SU-DHL-6 (cell line): ENCODE measurements at regions not wholly inside any gene's neighbourhood (a gene's known extent, or its start where the extent isn't known, plus 50 kb on each side); places are given as distances from the start of the nearest gene placed in this dataset.
"Not testable (repeated sequence)": the region's sequence is repeated elsewhere in the genome, so short reads cannot be mapped to it uniquely, and the experiment has no call there.

Experiments
- H2AFZ ChIP-seq: fragments of 200-600 bp; sonication (generic); 2 replicates; pipeline ENCODE4 v1.6.1; 2014; ENCODE audit warnings: low read depth, mild to moderate bottlenecking, moderate library complexity, mixed read lengths, antibody characterized with exemption, low read length; ENCODE audit not compliant: severe bottlenecking
- H3F3A ChIP-seq: fragments of 200-600 bp; shearing (Covaris generic); 2 replicates; pipeline ENCODE4 v1.6.0; 2016; ENCODE audit warnings: antibody characterized with exemption, mild to moderate bottlenecking; ENCODE audit not compliant: insufficient read depth
- H3K27ac ChIP-seq: fragments of 200-600 bp; sonication (generic); 2 replicates; pipeline ENCODE4 v1.5.1; 2016; ENCODE audit warnings: low read depth, mild to moderate bottlenecking, low read length, moderate library complexity, mixed read lengths
- H3K27me3 ChIP-seq: fragments of 200-600 bp; sonication (generic), shearing (Covaris generic); 2 replicates; pipeline ENCODE4 v1.6.0; 2014; ENCODE audit warnings: mild to moderate bottlenecking, low read length
- H3K36me3 ChIP-seq: fragments of 200-600 bp; sonication (generic); 2 replicates; pipeline ENCODE4 v1.6.1; 2014; ENCODE audit warnings: mild to moderate bottlenecking, low read length, mixed read lengths
- H3K4me2 ChIP-seq: fragments of 300-600, 200-600 bp; shearing (Covaris generic), sonication (generic); 2 replicates; pipeline ENCODE4 v1.6.0; 2014; ENCODE audit warnings: low read length, low read depth, mild to moderate bottlenecking; ENCODE audit not compliant: poor library complexity, severe bottlenecking
- H3K4me3 ChIP-seq: fragments of 200-600 bp; sonication (generic); 2 replicates; pipeline ENCODE4 v1.5.1; 2014; ENCODE audit warnings: antibody characterized with exemption, low read length, mild to moderate bottlenecking, mixed read lengths; ENCODE audit not compliant: insufficient read depth, poor library complexity, severe bottlenecking
- H3K79me2 ChIP-seq: fragments of 200-600 bp; sonication (generic); 2 replicates; pipeline ENCODE4 v1.6.1; 2014; ENCODE audit warnings: mild to moderate bottlenecking, low read length, moderate library complexity; ENCODE audit not compliant: insufficient read depth
- H3K9ac ChIP-seq: fragments of 200-600 bp; sonication (generic); 2 replicates; pipeline ENCODE4 v1.7.0; 2014; ENCODE audit warnings: mild to moderate bottlenecking, low read length
- H3K9me2 ChIP-seq: fragments of 200-600 bp; sonication (generic); replicated peaks from 2 replicates; pipeline ENCODE4 v1.6.1; 2014; ENCODE audit warnings: low read length; ENCODE audit not compliant: insufficient read depth
- H3K9me3 ChIP-seq: fragments of 200-600 bp; sonication (generic); 2 replicates; pipeline ENCODE4 v1.6.1; 2014; ENCODE audit warnings: low read length, mixed read lengths; ENCODE audit not compliant: insufficient read depth
- H4K20me1 ChIP-seq: fragments of 200-600 bp; sonication (generic); 2 replicates; pipeline ENCODE4 v1.6.1; 2014; ENCODE audit warnings: low read depth, mild to moderate bottlenecking, antibody characterized with exemption, low read length, moderate library complexity, mixed read lengths
- EZH2phosphoT487 ChIP-seq: fragments of 200-600 bp; sonication (generic), shearing (Covaris generic); conservative IDR thresholded peaks from 2 replicates; pipeline ENCODE4 v1.6.1; 2018; ENCODE audit warnings: mild to moderate bottlenecking, antibody characterized with exemption, low read length, moderate library complexity, mixed read lengths
- TF ChIP-seq, protein P1 (sequence below): fragments of 200-600 bp; sonication (generic); IDR thresholded peaks from one replicate; pipeline ENCODE4 v1.5.1; 2017; ENCODE audit warnings: antibody characterized with exemption, mild to moderate bottlenecking, low read length, moderate library complexity; ENCODE audit not compliant: insufficient read depth, poor library complexity, severe bottlenecking

DNA sequence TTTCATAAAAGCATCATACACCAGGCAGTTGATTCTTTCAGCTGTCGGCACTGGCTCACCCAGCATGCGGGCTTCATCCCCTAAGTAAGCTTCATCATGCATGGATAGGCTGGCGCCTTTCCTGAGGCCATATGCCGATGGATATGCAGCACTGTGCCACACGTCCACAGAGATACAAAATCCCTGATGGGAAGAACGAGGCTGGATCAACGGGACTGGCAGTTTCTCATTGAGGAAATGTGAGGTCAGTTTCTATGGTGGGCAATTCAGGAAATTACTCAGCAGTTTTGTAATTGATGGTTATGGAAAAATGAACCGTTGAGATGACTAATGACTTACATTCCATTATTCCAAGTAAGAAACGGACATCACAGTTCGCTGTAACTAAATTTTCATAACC, 453.8 kb downstream of the TMEM121 start:
- H3K4me3 ChIP-seq = no peak overlapping the region
- no peak overlapping the region for H3K9ac ChIP-seq
- H3K9me2 ChIP-seq = no peaks in the 10 kb centered on the region
- no peaks in the 10 kb centered on the region for H4K20me1 ChIP-seq
- H3K79me2 ChIP-seq = no peaks in the 10 kb centered on the region
- no peaks in the 10 kb centered on the region for H3F3A ChIP-seq
- TF ChIP-seq, protein P1, sequence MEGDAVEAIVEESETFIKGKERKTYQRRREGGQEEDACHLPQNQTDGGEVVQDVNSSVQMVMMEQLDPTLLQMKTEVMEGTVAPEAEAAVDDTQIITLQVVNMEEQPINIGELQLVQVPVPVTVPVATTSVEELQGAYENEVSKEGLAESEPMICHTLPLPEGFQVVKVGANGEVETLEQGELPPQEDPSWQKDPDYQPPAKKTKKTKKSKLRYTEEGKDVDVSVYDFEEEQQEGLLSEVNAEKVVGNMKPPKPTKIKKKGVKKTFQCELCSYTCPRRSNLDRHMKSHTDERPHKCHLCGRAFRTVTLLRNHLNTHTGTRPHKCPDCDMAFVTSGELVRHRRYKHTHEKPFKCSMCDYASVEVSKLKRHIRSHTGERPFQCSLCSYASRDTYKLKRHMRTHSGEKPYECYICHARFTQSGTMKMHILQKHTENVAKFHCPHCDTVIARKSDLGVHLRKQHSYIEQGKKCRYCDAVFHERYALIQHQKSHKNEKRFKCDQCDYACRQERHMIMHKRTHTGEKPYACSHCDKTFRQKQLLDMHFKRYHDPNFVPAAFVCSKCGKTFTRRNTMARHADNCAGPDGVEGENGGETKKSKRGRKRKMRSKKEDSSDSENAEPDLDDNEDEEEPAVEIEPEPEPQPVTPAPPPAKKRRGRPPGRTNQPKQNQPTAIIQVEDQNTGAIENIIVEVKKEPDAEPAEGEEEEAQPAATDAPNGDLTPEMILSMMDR = no peak
- no peak for TF ChIP-seq EZH2phosphoT487
- H3K4me2 ChIP-seq = no peak overlapping the region
- H2AFZ ChIP-seq = no peak overlapping the region
- no peaks in the 10 kb centered on the region for H3K9me3 ChIP-seq
- H3K27me3 ChIP-seq = no peaks in the 10 kb centered on the region
- H3K27ac ChIP-seq = no peak overlapping the region
- no peaks in the 10 kb centered on the region for H3K36me3 ChIP-seq

DNA sequence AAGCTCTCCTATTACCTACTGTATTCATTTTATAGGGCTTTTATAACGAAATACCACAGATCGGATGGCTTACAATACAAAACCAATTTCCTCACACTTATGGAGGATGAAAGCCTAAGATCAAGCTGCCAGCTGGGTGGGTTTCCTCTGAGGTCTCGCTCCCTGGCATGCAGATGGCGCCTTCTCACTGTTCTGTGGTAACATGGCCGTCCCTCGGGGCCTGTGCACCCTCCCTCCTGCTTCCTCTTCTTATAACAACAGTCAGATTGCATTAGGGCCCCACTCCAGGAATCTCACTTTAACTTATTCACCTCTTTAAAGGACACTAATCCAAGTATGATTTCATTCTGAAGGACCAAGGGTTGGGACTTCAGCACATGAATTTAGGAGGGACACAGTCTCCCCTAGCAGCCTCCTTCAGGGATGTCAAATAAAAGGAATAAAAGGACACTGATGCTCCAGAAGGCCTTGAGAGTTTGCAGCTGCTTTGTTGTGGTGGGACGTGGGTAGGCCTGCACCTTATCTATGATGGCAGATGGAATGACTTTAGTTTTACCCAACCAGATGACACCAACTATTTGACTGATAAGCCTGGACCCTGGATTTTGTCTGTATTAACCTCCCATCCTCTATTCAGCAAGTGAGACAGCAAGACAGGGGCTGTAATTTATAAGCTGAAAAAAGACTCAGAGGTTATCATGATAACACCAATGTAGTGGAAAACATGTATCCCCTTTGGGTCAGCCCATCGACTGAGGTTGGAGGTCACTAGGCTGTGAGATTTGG, 455.3 kb downstream of the TMEM121 start:
- not testable (repeated sequence) for H3F3A ChIP-seq, H4K20me1 ChIP-seq, H3K9me2 ChIP-seq, H3K27me3 ChIP-seq, H3K4me2 ChIP-seq, H3K4me3 ChIP-seq, H2AFZ ChIP-seq, H3K36me3 ChIP-seq, H3K9me3 ChIP-seq, H3K9ac ChIP-seq, H3K27ac ChIP-seq, H3K79me2 ChIP-seq

DNA sequence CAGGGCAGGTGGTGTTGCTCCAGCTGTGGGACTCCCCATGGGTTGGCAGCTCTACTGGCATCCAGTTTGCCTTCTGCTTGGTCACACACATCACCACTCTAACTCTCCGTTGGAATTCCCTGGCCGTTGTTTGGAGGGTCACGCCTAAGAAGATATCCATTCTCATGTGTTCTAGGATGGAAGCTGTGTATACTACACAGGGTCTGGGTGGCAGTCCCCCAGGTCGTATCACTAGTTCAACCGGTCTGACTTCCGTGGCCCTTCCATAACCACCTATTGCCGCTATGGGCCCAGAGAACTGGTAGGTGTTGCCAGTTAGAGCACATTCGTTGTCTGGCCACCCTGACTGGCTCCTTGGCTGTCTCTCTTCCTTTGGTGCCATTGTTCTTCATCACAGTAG, 456.3 kb downstream of the TMEM121 start:
- no peaks in the 10 kb centered on the region for H3K79me2 ChIP-seq
- no peak overlapping the region for H3K4me2 ChIP-seq
- no peaks in the 10 kb centered on the region for H3K36me3 ChIP-seq
- H3K4me3 ChIP-seq = no peak overlapping the region
- H3K9ac ChIP-seq = no peak overlapping the region
- H3K27me3 ChIP-seq = no peaks in the 10 kb centered on the region
- H3K9me2 ChIP-seq = no peaks in the 10 kb centered on the region
- H2AFZ ChIP-seq = no peak overlapping the region
- H3F3A ChIP-seq = no peaks in the 10 kb centered on the region
- H3K9me3 ChIP-seq = no peaks in the 10 kb centered on the region
- no peaks in the 10 kb centered on the region for H4K20me1 ChIP-seq
- no peak overlapping the region for H3K27ac ChIP-seq
- no peak for TF ChIP-seq EZH2phosphoT487
- TF ChIP-seq, protein P1 = no peak

DNA sequence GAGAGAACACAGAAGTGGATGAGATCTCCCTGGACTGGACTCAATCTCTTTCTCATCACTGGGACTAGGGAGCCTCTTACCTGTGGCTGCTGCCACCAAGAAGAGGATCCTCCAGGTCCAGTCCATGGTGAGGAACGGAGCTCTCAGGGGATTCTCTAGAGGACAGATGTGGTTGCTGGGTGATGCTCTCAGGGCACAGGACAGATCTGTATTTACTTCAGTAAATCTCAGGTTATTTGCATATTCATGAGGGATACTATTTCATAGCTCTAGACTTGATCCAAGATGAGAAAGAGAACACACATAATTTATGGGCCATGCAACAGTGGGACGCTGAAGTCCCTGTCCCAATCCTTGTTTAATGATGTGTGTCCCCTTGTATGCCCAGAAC, 460.5 kb downstream of the TMEM121 start:
- no peaks in the 10 kb centered on the region for H3K9me3 ChIP-seq
- H4K20me1 ChIP-seq = no peaks in the 10 kb centered on the region
- no peak overlapping the region for H2AFZ ChIP-seq
- TF ChIP-seq EZH2phosphoT487 = no peak
- TF ChIP-seq, protein P1 = no peak
- H3F3A ChIP-seq = no peaks in the 10 kb centered on the region
- H3K27me3 ChIP-seq = no peaks in the 10 kb centered on the region
- no peaks in the 10 kb centered on the region for H3K79me2 ChIP-seq
- H3K9me2 ChIP-seq = no peaks in the 10 kb centered on the region
- H3K4me2 ChIP-seq = no peak overlapping the region
- H3K27ac ChIP-seq = no peak overlapping the region
- H3K4me3 ChIP-seq = no peak overlapping the region
- H3K36me3 ChIP-seq = no peaks in the 10 kb centered on the region
- no peak overlapping the region for H3K9ac ChIP-seq
